ENCODE measurements at regions not wholly inside any gene's neighbourhood (a gene's known extent, or its start where the extent isn't known, plus 50 kb on each side); places are given as distances from the start of the nearest gene placed in this dataset.
"Not testable (repeated sequence)": the region's sequence is repeated elsewhere in the genome, so short reads cannot be mapped to it uniquely, and the experiment has no call there.

DNA sequence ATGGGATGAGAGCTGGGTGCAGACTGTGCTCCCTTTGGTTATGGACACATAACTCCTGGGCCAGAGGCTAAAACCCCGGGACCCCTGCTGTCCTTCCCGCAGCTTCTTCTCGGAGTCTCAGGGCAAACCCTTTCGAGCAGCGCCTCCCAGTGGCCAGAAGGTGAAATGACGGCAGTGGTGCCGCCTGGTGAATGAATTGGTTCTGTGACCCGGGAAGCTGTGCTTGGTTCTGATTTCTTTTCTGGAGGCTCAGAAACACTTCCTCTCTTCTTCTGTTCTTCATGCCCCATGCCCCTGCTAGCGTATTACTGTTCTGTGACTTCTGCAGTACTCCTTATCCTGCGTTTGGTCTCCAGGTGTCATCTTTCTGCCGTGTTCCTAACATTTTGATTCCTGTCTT, 104.7 kb upstream of the CCZ1B start:
- H3K27me3 ChIP-seq (ENCODE audit: control insufficient read depth, extremely low read depth, insufficient read depth, low read length); FAIRE-seq; H2AFZ ChIP-seq (ENCODE audit: control insufficient read depth, low read length); H3K4me2 ChIP-seq (ENCODE audit: control insufficient read depth, extremely low read depth, insufficient read depth, low read depth, low read length); H3K4me1 ChIP-seq (ENCODE audit: control insufficient read depth, extremely low read depth, insufficient read depth, low read length); H3K36me3 ChIP-seq (ENCODE audit: control insufficient read depth in 2 of 2, extremely low read depth in 1 of 2, insufficient read depth in 2 of 2, low read length in 2 of 2); H4K20me1 ChIP-seq (ENCODE audit: control insufficient read depth, extremely low read depth, insufficient read depth, low read length); H3K9ac ChIP-seq (ENCODE audit: control insufficient read depth, extremely low read depth, insufficient read depth, low read length); H3K79me2 ChIP-seq (ENCODE audit: control insufficient read depth, insufficient read depth, low read length); H3K9me3 ChIP-seq (ENCODE audit: control insufficient read depth, low read depth, low read length); H3K27ac ChIP-seq (ENCODE audit: control insufficient read depth, insufficient read depth, low read length); dilution Hi-C loops (cut with MboI; ENCODE audit: extremely low pct_ligation_motif_present, low sequenced_read_pairs); H3K9me1 ChIP-seq (ENCODE audit: control insufficient read depth, extremely low read depth, insufficient read depth, low read length); H3K4me3 ChIP-seq (ENCODE audit: control insufficient read depth in 2 of 3, extremely low read depth in 1 of 3, insufficient read depth in 2 of 3, low read depth in 1 of 3, low read length in 3 of 3); DNase-seq (ENCODE audit: low read depth, low spot score): not testable (repeated sequence)
- TF ChIP-seq, protein P1, sequence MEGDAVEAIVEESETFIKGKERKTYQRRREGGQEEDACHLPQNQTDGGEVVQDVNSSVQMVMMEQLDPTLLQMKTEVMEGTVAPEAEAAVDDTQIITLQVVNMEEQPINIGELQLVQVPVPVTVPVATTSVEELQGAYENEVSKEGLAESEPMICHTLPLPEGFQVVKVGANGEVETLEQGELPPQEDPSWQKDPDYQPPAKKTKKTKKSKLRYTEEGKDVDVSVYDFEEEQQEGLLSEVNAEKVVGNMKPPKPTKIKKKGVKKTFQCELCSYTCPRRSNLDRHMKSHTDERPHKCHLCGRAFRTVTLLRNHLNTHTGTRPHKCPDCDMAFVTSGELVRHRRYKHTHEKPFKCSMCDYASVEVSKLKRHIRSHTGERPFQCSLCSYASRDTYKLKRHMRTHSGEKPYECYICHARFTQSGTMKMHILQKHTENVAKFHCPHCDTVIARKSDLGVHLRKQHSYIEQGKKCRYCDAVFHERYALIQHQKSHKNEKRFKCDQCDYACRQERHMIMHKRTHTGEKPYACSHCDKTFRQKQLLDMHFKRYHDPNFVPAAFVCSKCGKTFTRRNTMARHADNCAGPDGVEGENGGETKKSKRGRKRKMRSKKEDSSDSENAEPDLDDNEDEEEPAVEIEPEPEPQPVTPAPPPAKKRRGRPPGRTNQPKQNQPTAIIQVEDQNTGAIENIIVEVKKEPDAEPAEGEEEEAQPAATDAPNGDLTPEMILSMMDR (optimal IDR thresholded peaks at IDR 0.05 in 1 of 3, IDR thresholded peaks at IDR 0.05 in 1 of 3, conservative IDR thresholded peaks at IDR 0.05 in 1 of 3; ENCODE audit: extremely low read depth in 1 of 3, insufficient read depth in 2 of 3, low read length in 3 of 3): peak in 2 of 3 experiments; percentile 23 to 35

DNA sequence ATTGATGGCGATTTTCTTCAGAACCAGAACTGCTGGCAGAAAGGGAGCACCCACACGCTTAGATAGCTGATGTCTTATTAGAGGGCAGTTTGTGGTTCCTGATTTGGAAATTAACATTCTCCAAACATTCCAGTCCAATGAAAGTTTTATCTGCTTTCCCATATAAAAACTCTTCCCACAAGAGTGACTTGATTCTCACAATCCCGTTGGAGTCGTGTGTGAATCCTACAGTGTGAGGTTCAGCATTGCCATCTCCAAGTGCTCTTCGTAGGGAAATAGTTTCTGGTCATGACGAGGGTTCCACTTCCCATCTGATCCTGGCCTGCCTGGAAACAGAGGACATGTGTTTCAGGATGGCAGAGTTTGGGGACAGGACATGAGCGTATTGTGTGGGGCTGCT, 105.4 kb upstream of the CCZ1B start:
- H3K9ac ChIP-seq (ENCODE audit: control insufficient read depth, extremely low read depth, insufficient read depth, low read length); H3K27ac ChIP-seq (ENCODE audit: control insufficient read depth, insufficient read depth, low read length); H3K27me3 ChIP-seq (ENCODE audit: control insufficient read depth, extremely low read depth, insufficient read depth, low read length); H3K9me3 ChIP-seq (ENCODE audit: control insufficient read depth, low read depth, low read length); H3K36me3 ChIP-seq (ENCODE audit: control insufficient read depth in 2 of 2, extremely low read depth in 1 of 2, insufficient read depth in 2 of 2, low read length in 2 of 2); H3K4me3 ChIP-seq (ENCODE audit: control insufficient read depth in 2 of 3, extremely low read depth in 1 of 3, insufficient read depth in 2 of 3, low read depth in 1 of 3, low read length in 3 of 3); FAIRE-seq; H3K4me1 ChIP-seq (ENCODE audit: control insufficient read depth, extremely low read depth, insufficient read depth, low read length); H2AFZ ChIP-seq (ENCODE audit: control insufficient read depth, low read length); H4K20me1 ChIP-seq (ENCODE audit: control insufficient read depth, extremely low read depth, insufficient read depth, low read length); H3K9me1 ChIP-seq (ENCODE audit: control insufficient read depth, extremely low read depth, insufficient read depth, low read length); H3K79me2 ChIP-seq (ENCODE audit: control insufficient read depth, insufficient read depth, low read length); dilution Hi-C loops (cut with MboI; ENCODE audit: extremely low pct_ligation_motif_present, low sequenced_read_pairs); H3K4me2 ChIP-seq (ENCODE audit: control insufficient read depth, extremely low read depth, insufficient read depth, low read depth, low read length); DNase-seq (ENCODE audit: low read depth, low spot score): not testable (repeated sequence)

DNA sequence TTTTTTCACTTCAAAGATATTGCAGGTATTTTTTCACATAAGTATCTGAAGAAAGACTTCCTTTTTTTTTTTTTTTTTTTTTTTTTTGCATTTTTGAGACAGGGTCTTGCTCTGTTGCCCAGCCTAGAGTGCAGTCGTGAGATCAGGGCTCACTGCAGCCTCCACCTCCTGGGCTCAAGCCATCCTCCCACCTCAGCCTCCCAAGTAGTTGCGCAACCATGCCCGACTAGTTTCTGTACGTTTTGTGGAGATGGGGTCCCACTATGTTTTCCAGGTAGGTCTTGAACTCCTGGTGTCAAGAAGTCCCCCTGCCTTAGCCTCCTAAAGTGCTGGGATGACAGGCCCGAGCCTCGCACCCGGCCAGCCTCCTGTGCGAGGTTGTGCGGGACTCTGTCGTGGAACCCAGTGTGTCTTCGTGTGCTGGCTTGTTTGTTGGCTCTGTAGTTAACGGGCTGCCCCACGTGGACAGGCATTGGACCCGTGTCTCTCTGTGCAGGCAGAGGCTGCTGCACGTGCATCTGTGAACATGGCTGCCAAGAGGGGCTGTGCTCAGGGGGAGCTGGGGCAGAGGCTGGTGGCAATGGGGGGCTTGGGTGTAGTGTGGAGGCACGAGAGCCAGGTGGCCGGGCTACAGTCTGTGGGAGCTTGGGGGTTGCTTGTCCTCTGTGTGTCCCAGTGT, 108.0 kb upstream of the CCZ1B start:
- H3K9me1 ChIP-seq (ENCODE audit: control insufficient read depth, extremely low read depth, insufficient read depth, low read length); DNase-seq (ENCODE audit: low read depth, low spot score); H2AFZ ChIP-seq (ENCODE audit: control insufficient read depth, low read length); H3K36me3 ChIP-seq (ENCODE audit: control insufficient read depth in 2 of 2, extremely low read depth in 1 of 2, insufficient read depth in 2 of 2, low read length in 2 of 2); FAIRE-seq; H3K27me3 ChIP-seq (ENCODE audit: control insufficient read depth, extremely low read depth, insufficient read depth, low read length); H3K4me3 ChIP-seq (ENCODE audit: control insufficient read depth in 2 of 3, extremely low read depth in 1 of 3, insufficient read depth in 2 of 3, low read depth in 1 of 3, low read length in 3 of 3); dilution Hi-C loops (cut with MboI; ENCODE audit: extremely low pct_ligation_motif_present, low sequenced_read_pairs); H3K9me3 ChIP-seq (ENCODE audit: control insufficient read depth, low read depth, low read length); H3K4me2 ChIP-seq (ENCODE audit: control insufficient read depth, extremely low read depth, insufficient read depth, low read depth, low read length); H3K4me1 ChIP-seq (ENCODE audit: control insufficient read depth, extremely low read depth, insufficient read depth, low read length); H4K20me1 ChIP-seq (ENCODE audit: control insufficient read depth, extremely low read depth, insufficient read depth, low read length); H3K9ac ChIP-seq (ENCODE audit: control insufficient read depth, extremely low read depth, insufficient read depth, low read length); H3K79me2 ChIP-seq (ENCODE audit: control insufficient read depth, insufficient read depth, low read length); H3K27ac ChIP-seq (ENCODE audit: control insufficient read depth, insufficient read depth, low read length): not testable (repeated sequence)
